ENCODE measurements at regions not wholly inside any gene's neighbourhood (a gene's known extent, or its start where the extent isn't known, plus 50 kb on each side); places are given as distances from the start of the nearest gene placed in this dataset.

DNA sequence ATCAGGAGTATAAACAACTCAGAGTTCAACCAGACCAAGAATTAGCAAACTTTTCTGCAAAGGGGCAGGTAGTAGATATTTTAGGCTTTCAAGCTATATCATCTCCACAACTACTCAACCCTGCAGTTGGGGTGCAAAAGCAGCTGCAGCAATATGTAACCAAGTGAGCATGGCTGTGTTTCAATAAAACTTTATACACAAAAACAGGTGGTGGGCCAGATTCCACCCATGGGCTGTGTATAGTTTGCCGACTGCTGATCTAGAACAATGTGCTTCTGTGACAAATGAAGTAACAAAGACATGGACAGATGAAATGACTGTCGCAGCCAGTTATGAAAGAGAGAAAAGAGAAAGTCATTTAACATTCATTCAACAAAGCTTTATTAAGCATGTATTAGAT lies 77.1 kb upstream of the DRD2 start:
- Mint-ChIP-seq H3K4me3 (no peak overlapping the region), H3K36me3 (ENCODE audit: low read depth) (no peaks in the 10 kb centered on the region), H3K9me3 (peaks cover 28% of the 10 kb centered on the region), H3K27ac (no peak overlapping the region), H3K27me3 (ENCODE audit: insufficient read depth) (peaks cover 8% of the 10 kb centered on the region), H3K4me1 (ENCODE audit: low read depth) (no peaks in the 10 kb centered on the region; the same call in 1 of the 2 replicates)
- TF ChIP-seq CTCF (IDR thresholded peaks at IDR 0.05), result no peak
- no peak for DNase-seq

- no peak for TF ChIP-seq CTCF (IDR thresholded peaks at IDR 0.05)
- H3K27me3 Mint-ChIP-seq (ENCODE audit: insufficient read depth), result peaks cover 3% of the 10 kb centered on the region; the same call in 1 of the 2 replicates
- H3K4me3 Mint-ChIP-seq, result no peak overlapping the region
- H3K4me1 Mint-ChIP-seq (ENCODE audit: low read depth), result no peaks in the 10 kb centered on the region; the same call in 1 of the 2 replicates
- no peak overlapping the region for H3K27ac Mint-ChIP-seq
- no peak for DNase-seq
- H3K36me3 Mint-ChIP-seq (ENCODE audit: low read depth), result no peaks in the 10 kb centered on the region
- peaks cover 21% of the 10 kb centered on the region; the same call in 1 of the 2 replicates for H3K9me3 Mint-ChIP-seq
Observed at GRCh38 chr11:113551645-113552044, 76.4 kb upstream of the DRD2 start.

DNA sequence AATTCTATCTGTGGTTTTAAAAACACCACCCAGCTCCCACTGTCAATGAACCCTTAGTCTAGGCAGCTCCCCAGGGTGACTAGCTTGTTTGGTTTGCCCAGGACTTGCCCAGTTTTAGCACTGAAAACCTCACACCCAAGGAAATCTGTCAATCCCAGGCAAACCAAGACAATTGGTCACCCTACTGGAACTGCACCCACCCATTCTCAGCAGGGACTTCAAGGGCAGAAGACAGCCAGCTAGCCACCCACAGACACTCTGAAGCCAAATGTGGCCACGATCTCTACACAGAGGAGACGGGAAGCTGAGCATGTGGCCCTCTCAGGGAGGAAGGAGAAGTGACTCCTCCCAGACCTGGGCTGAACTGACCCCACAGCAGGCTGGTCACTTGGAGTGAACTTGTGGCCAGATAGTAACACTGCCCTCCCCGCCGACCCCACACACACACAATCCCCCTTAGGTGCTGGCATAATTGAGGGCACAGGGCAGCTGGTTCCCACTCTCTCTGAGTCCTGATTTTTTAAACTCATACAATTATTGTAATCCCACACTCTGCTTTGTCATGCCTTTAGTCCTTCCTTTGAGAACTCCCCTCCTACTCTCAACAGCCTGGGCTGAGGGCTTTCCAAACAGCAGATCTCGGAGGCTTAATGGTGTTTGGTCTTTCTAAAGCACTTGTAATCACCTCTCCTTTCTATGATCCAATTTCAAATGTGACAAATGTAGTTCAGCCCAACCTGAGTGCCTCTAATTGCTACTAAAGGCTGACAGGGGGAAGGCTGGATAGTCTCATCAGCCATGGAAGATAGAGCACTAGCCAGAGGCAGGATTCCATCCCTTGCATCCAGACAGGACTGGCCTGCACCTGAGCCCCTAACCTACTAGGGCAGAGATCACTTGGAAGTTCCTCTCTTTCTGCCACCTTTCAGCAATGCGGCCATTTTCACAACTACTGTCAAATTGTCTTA lies 74.7 kb upstream of the DRD2 start:
- H3K27ac Mint-ChIP-seq, result no peak overlapping the region
- H3K27me3 Mint-ChIP-seq (ENCODE audit: insufficient read depth), result peaks cover 3% of the 10 kb centered on the region; the same call in 1 of the 2 replicates
- no peak for DNase-seq
- H3K4me1 Mint-ChIP-seq (ENCODE audit: low read depth), result no peaks in the 10 kb centered on the region; the same call in 1 of the 2 replicates
- H3K4me3 Mint-ChIP-seq, result no peak overlapping the region
- peaks cover 18% of the 10 kb centered on the region; the same call in 1 of the 2 replicates for H3K9me3 Mint-ChIP-seq
- H3K36me3 Mint-ChIP-seq (ENCODE audit: low read depth), result no peaks in the 10 kb centered on the region
- no peak for TF ChIP-seq CTCF (IDR thresholded peaks at IDR 0.05)

DNA sequence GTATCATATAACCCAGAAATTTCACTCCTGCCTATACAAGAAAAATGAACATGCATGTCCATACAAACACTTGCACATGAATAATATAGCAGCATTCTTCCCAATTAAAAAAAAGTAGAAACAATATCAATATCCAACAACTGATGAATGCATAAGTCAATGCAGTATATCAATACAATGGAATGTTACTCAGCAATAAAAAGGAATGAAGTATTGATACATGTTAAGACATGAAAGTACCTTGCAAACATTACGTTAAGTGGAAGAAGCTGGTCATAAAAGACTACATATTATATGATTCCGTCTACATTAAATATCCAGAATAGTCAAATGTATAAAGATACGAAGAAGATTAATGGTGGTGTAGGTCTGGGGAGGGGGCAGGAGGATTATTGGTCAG lies 73.9 kb upstream of the DRD2 start:
- no peak for TF ChIP-seq CTCF (IDR thresholded peaks at IDR 0.05)
- Mint-ChIP-seq H3K4me1 (ENCODE audit: low read depth) (no peaks in the 10 kb centered on the region; the same call in 1 of the 2 replicates), H3K4me3 (no peak overlapping the region), H3K9me3 (peaks cover 18% of the 10 kb centered on the region; the same call in 1 of the 2 replicates), H3K36me3 (ENCODE audit: low read depth) (no peaks in the 10 kb centered on the region), H3K27ac (no peak overlapping the region), H3K27me3 (ENCODE audit: insufficient read depth) (peaks cover 3% of the 10 kb centered on the region; the same call in 1 of the 2 replicates)
- no peak for DNase-seq

DNA sequence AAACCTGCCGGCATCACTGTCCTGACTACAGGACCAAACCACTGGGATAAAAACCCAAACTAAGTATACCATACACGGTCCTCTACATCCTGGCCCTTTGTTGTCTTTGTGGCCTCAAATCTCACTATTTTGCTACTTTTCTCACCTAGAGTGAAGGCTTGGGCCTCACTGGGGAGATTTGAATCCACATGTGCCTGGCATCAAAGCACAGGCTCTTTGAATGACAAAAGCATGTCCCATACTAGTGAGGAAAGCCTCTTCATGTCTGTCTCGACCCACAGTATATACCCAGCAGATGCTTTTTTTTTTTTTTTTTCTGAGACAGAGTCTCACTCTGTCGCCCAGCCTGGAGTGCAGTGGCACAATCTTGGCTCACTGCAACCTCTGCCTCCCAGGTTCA lies 72.5 kb upstream of the DRD2 start:
- H3K4me3 Mint-ChIP-seq, result no peak overlapping the region
- H3K27ac Mint-ChIP-seq, result no peak overlapping the region
- H3K36me3 Mint-ChIP-seq (ENCODE audit: low read depth), result no peaks in the 10 kb centered on the region
- H3K4me1 Mint-ChIP-seq (ENCODE audit: low read depth), result no peaks in the 10 kb centered on the region; the same call in 1 of the 2 replicates
- DNase-seq, result no peak
- peaks cover 18% of the 10 kb centered on the region; the same call in 1 of the 2 replicates for H3K9me3 Mint-ChIP-seq
- H3K27me3 Mint-ChIP-seq (ENCODE audit: insufficient read depth), result peaks cover 3% of the 10 kb centered on the region; the same call in 1 of the 2 replicates
- TF ChIP-seq CTCF (IDR thresholded peaks at IDR 0.05), result no peak
